Neuron (in vitro differentiated cells): ENCODE measurements at regions not wholly inside any gene's neighbourhood (a gene's known extent, or its start where the extent isn't known, plus 50 kb on each side); places are given as distances from the start of the nearest gene placed in this dataset.

Experiments
- H2AFZ ChIP-seq: one replicate; pipeline ENCODE4 v1.6.1; 2013; ENCODE audit warnings: low read depth, mild to moderate bottlenecking, inconsistent platforms, low read length, moderate library complexity
- H3K27me3 ChIP-seq: one replicate; pipeline ENCODE4 v1.6.1; 2013; ENCODE audit warnings: low read length; ENCODE audit not compliant: insufficient read depth
- H3K36me3 ChIP-seq: one replicate; pipeline ENCODE4 v1.6.1; 2013; ENCODE audit warnings: low read length; ENCODE audit not compliant: insufficient read depth
- H3K4me1 ChIP-seq: one replicate; pipeline ENCODE4 v1.6.1; 2013; ENCODE audit warnings: low read length; ENCODE audit not compliant: insufficient read depth
- H3K4me3 ChIP-seq: 2 replicates; pipeline ENCODE4 v1.5.1; 2013; ENCODE audit warnings: mild to moderate bottlenecking, low read length, moderate library complexity
- H3K9me3 ChIP-seq: one replicate; pipeline ENCODE4 v1.6.1; 2013; ENCODE audit warnings: low read length

DNA sequence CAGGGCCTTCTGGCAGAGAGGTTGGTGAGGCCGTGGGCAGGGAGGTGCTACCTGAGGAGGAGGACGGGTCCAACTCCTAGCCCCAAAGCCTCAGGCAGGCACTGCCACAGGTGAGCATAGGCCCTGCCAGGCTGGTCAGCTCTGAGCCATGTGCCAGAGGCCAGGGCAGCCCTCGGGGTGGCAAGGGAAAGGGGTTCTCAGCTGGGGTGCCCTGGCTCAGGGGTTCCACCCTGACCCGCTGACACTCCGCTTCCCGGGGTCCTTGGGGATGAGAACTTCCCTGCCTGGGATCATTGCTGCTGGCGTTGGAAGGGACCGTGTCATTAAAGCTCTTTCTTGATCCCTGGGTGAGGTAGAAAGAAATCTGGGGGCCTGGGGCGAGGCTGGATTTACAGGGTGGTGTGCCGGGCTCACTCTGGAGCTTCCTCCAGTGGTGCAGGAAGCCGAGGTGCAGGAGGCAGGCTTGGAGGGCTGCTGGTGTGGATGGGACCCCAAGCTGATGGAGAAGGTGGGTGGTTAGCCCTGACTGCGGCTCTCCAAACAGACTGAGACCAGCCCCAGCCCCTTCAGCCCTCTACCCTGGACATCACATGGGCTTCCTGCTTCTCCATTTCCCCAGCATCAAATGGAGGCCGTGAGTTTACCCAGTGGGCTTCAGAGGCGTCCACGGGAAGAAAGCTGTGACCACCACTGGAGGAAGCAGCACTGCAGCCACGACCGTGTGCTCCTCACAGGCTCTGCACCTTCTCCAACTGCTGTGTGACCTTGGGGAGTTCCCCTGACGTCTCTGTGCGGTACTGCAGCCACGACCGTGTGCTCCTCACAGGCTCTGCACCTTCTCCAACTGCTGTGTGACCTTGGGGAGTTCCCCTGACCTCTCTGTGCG, 295.2 kb downstream of the NDUFA10 start:
- H3K4me3 ChIP-seq = no peak overlapping the region
- H3K27me3 ChIP-seq = peaks cover 6% of the 10 kb centered on the region
- H2AFZ ChIP-seq = no peak overlapping the region
- H3K36me3 ChIP-seq = no peaks in the 10 kb centered on the region
- H3K4me1 ChIP-seq = peaks cover 2% of the 10 kb centered on the region
- H3K9me3 ChIP-seq = no peaks in the 10 kb centered on the region

DNA sequence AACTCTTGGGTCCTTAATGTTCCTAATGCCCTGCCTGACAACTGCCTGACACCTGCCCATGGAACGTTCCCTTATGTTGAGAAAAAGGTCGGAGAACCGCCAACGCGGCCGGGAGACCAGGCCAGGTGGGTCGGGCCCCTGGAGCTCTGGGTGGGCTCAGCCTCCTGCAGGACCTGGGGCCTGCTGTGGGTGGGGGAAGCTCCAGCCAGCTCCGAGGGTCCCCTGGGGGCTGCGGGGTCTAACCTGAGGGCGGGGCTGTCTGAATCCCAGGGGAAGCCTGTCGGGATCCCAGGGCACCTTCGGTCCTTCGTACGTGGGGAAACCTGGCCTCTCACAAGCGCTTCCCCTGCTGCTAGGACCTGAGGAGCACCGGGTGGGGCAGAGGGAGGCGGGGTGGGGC, 296.0 kb downstream of the NDUFA10 start:
- Histone ChIP-seq H3K4me1 (peaks cover 2% of the 10 kb centered on the region), H3K9me3 (no peaks in the 10 kb centered on the region), H2AFZ (no peak overlapping the region), H3K36me3 (no peaks in the 10 kb centered on the region), H3K4me3 (no peak overlapping the region), H3K27me3 (peaks cover 6% of the 10 kb centered on the region)

DNA sequence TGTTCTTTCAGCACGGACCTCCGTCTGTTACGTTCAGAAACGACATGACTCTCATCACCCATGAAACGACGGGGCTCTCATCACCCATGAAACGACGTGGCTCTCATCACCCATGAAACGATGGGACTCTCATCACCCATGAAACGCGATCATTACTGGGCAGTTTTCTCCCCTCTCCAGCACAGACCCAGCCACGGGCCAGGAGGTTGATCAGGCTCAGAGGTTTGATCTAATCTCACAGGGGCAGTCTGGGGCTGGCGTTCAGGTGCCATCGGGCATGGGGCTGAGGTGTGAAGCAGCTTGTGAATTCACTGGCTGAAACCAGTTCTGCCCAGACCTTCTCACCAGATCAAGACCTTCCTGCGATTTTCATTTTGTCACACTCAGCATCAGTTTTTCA, 296.4 kb downstream of the NDUFA10 start:
- H3K36me3 ChIP-seq = no peaks in the 10 kb centered on the region

DNA sequence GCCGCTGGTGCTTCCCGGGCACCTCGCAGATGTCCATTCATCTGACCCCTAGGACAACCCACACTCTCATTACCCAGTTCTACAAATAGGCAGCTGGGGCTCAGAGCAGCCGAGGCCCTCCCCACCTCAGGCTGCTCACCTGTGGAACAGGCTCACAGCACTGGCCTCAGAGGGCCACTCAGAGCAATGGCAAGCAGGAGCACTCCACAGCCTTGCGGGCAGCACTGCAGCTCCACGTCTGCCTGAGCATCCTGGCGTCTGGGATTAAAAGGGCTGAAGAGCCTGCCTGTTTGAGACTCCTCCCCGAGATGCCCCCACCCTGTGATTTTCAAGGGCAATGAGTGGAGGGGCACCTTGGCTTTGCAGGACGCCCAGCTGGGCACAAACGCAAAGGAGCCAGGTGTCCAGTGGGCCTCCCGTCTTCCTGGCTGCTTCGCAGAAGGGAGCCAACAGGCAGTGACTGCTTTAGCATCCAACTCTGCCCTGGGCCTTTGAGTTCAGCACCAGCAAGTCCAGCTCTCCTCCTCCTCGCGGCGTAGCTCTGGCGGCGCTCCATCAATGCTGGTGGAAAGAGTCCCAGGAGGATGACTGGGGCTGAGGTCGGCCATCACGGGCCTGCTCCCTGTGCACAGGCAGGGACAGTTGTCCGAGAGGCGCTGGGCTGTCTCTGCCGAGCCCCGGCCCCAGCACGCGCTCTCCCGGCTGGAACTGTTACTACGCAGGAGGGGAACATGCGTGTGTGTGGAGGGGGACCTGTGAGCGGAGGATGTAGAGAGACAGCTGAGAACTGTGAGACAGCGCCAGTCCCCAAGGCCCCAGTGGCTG, 297.2 kb downstream of the NDUFA10 start:
- Histone ChIP-seq H3K9me3 (no peaks in the 10 kb centered on the region), H3K4me1 (peaks cover 2% of the 10 kb centered on the region), H3K4me3 (no peak overlapping the region)

More for the DNA sequence above, 296.4 kb downstream of the NDUFA10 start:
- Histone ChIP-seq H2AFZ (no peak overlapping the region), H3K27me3 (peaks cover 6% of the 10 kb centered on the region), H3K9me3 (no peaks in the 10 kb centered on the region), H3K4me1 (peaks cover 2% of the 10 kb centered on the region), H3K4me3 (no peak overlapping the region)

DNA sequence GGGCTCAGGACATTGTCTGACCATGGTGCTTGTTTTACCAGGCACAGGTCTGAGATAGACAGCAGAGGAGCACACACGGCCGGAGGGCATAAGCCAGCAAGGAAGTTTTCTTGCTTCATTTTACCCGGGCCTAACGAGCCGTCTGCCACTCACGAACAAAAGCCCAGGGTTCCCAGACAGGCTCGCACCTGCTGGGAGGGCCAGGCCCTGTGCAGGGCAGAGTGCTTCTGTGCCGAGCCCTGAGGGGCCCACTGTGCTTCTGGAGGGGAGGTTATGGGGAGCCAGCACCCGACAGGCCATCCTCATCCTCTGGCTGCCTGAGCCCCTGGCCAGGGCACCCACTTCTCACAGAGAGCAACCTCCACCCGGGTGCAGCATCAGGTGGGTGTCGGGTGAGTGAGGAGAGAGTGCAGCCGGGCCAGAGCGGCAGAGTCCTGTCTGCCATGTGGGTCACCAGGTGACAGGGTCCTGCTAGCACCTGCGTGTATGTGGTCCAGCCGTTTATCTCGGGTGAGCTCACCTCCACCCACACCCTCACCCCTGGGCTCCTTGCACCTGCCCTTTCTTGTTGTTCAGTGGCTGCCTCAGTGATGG, 297.9 kb downstream of the NDUFA10 start:
- Histone ChIP-seq H3K27me3 (peaks cover 6% of the 10 kb centered on the region), H3K4me1 (peaks cover 2% of the 10 kb centered on the region), H3K4me3 (no peak overlapping the region), H3K9me3 (no peaks in the 10 kb centered on the region), H3K36me3 (no peaks in the 10 kb centered on the region), H2AFZ (no peak overlapping the region)

More for the DNA sequence above, 297.2 kb downstream of the NDUFA10 start:
- no peak overlapping the region for H2AFZ ChIP-seq
- H3K27me3 ChIP-seq = peaks cover 6% of the 10 kb centered on the region
- no peaks in the 10 kb centered on the region for H3K36me3 ChIP-seq

DNA sequence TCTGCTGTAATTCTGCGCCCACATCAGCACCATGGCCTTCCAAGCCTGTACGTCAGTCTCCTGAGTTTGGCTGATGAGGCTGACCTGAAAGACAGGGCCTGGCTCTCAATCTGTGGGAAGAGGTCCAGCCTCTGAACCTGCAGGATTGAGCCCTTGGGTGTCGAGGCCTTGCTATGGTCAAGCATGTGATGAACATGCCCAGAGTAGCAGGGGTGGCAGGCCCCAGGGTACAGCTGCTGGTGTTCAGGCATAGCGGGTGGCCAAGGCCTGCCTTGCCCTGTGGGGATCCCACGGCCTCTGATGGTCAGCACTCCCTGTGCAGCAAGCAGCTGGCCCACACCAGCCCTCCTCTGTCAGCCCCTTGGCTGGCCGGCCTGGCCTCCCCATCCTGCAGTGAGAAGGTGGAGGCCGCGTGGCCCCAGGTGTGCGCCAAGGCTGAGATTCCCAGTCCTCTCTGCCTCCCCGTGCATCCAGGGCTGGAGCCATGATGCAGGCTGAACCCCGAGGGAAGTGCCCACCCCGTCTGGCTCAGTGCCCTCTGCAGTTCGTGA, 298.4 kb downstream of the NDUFA10 start:
- Histone ChIP-seq H3K4me1 (peaks cover 2% of the 10 kb centered on the region), H3K9me3 (no peaks in the 10 kb centered on the region), H3K27me3 (peaks cover 6% of the 10 kb centered on the region), H2AFZ (no peak overlapping the region), H3K36me3 (no peaks in the 10 kb centered on the region), H3K4me3 (no peak overlapping the region)

DNA sequence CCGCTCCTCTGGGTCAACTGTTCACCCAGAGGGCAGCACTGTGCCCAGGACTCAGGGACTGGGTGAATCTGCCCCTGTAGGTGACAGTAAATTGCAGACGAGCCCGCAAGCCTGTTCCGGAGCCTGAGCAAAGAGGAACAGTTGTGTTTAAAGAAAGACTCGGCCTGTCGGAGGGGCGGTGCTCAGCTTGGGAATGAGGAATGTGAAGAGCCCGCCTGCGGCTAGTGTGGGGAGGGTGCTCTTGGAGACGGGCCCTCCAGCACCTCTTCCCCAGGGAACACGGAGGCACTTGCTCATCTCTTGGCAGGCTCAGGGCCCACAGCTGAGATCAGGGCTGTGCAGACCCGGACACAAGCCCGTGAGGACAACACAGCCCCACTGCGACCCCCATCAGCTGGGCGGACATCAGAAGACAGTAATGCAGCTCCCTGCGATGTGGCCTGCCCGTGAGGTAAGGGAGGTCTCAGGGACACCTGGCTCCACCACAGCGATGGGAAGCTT, 299.0 kb downstream of the NDUFA10 start:
- Histone ChIP-seq H3K27me3 (peaks cover 6% of the 10 kb centered on the region), H2AFZ (no peak overlapping the region), H3K4me1 (peaks cover 2% of the 10 kb centered on the region), H3K9me3 (no peaks in the 10 kb centered on the region), H3K4me3 (no peak overlapping the region), H3K36me3 (no peaks in the 10 kb centered on the region)

DNA sequence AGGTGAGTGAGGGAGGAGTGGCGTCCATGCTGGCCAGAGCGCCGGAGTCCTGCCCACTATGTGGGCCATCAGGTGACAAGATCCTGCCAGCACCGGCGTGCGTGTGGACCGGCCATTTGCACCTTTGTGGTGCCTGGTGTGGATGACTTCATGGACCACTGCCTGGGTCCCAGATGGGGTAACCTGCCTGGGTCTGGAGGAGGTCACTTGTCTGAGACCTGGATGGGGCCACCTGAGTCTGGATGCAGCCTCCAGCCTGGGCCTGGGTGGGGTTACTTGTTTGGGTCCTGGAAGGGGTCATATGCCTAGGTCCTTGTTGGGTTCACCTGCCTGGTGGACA, 299.6 kb downstream of the NDUFA10 start:
- Histone ChIP-seq H3K36me3 (no peaks in the 10 kb centered on the region), H3K27me3 (peaks cover 6% of the 10 kb centered on the region), H3K4me1 (peaks cover 2% of the 10 kb centered on the region), H3K4me3 (no peak overlapping the region), H3K9me3 (no peaks in the 10 kb centered on the region), H2AFZ (no peak overlapping the region)

DNA sequence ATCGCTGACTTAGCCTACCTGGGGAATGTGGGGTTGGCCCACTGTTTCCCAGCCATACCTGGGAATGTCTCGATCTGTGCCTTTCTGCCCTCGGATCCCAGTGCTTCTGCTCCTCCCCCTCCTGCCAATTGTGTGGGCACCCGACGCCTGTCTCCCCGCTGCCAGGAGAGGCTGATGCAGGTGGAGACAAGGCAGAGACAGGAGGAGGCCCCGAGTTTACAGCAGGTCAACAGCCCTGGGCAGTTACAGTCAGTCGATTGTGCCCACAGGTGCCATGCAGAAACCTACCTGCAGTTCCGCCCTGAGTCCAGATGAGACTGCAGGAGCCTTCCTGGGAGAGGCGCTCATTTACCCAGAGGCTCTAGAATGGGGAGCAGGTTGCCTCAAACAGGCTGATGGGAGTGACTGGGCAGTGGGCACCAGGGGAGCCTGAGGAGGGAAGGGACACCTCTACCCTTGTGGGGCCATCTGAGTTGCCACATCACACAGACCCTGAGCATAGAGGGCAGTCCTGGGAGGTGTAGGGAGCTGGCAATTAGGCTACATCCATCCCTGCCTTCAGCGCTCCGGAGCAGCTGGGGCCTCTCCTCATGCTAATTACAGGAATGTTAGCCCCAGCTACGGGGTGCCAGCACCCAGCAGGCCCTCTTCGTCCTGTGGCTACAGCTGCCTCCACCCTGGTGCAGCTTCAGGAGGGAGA, 300.1 kb downstream of the NDUFA10 start:
- peaks cover 6% of the 10 kb centered on the region for H3K27me3 ChIP-seq
- no peak overlapping the region for H2AFZ ChIP-seq
- H3K36me3 ChIP-seq = no peaks in the 10 kb centered on the region
- H3K4me3 ChIP-seq = no peak overlapping the region
- no peaks in the 10 kb centered on the region for H3K9me3 ChIP-seq
- H3K4me1 ChIP-seq = peaks cover 2% of the 10 kb centered on the region

DNA sequence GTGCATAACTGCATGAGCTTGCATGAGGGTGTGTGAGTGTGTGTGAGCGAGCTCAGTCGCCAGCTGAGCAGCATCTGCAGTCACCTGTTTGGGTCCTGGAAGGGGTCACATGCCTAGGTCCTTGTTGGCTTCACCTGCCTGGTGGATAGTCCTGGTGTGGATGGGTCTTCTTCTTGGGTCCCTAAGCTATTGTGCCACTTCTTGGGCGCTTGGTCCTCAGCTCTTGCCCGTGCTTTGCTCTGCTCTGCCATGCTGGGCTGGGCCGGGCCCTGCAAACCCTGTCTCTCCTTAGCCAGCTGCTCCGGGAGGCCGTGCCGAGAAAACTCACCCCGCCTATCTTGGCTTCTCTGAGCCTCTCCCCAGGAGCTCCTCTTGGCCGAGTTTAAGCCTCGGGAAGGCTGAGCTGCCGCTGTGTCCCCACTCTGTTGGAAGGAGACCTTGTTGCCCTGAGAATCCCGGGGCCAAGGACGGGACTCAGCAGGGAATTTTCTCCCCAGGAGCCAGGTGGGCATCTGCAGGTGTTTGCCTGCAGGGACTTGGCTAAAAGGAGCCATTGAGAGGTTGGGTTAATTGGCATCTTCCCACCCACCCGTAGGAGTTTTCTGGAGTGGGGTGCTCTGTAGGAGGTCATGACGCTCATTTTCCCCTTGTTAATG, 300.8 kb downstream of the NDUFA10 start:
- Histone ChIP-seq H3K4me1 (peaks cover 2% of the 10 kb centered on the region), H2AFZ (no peak overlapping the region), H3K4me3 (no peak overlapping the region), H3K27me3 (peaks cover 6% of the 10 kb centered on the region), H3K9me3 (no peaks in the 10 kb centered on the region), H3K36me3 (no peaks in the 10 kb centered on the region)

DNA sequence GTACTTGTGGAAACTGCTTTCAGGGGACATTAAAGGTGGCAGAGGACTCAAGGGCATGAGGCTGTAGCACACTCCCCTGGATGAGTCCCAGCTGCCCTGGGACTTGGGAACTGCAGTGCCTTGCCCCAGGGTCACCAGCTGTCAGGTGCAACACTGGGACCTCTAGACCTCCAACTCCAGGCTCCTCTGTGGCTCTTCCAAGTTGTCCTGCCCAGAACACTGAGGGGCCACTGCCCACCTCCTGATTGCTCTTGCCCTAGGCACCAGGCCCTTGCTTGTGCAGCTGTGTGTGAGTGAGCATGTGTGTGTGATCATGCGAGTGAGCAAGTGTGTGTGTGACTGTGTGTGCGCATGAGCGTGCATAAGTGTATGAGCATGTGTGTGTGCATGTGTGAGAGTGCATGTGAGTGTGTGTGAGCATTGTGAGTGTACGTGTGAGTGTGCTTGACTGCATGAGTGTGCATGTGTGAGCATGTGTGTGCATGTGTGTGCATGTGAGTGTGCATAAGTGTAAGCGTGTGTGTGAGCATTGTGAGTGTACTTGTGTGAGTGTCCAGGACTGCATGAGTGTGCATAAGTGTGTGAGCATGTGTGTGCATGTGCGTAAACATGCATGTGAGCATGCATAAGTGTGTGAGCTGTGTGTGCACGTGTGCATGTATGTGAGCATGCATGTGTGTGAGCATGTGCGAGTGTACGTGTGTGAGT, 301.5 kb downstream of the NDUFA10 start:
- no peak overlapping the region for H3K4me3 ChIP-seq
- H3K4me1 ChIP-seq = peaks cover 2% of the 10 kb centered on the region
- peaks cover 6% of the 10 kb centered on the region for H3K27me3 ChIP-seq
- H3K9me3 ChIP-seq = no peaks in the 10 kb centered on the region
- H2AFZ ChIP-seq = no peak overlapping the region
- H3K36me3 ChIP-seq = no peaks in the 10 kb centered on the region
